ENCODE measurements at regions not wholly inside any gene's neighbourhood (a gene's known extent, or its start where the extent isn't known, plus 50 kb on each side); places are given as distances from the start of the nearest gene placed in this dataset.

GRCh38 chr12:88432531-88433490 lies 147.5 kb downstream of the KITLG start:
- TF ChIP-seq, protein P1, sequence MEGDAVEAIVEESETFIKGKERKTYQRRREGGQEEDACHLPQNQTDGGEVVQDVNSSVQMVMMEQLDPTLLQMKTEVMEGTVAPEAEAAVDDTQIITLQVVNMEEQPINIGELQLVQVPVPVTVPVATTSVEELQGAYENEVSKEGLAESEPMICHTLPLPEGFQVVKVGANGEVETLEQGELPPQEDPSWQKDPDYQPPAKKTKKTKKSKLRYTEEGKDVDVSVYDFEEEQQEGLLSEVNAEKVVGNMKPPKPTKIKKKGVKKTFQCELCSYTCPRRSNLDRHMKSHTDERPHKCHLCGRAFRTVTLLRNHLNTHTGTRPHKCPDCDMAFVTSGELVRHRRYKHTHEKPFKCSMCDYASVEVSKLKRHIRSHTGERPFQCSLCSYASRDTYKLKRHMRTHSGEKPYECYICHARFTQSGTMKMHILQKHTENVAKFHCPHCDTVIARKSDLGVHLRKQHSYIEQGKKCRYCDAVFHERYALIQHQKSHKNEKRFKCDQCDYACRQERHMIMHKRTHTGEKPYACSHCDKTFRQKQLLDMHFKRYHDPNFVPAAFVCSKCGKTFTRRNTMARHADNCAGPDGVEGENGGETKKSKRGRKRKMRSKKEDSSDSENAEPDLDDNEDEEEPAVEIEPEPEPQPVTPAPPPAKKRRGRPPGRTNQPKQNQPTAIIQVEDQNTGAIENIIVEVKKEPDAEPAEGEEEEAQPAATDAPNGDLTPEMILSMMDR (IDR thresholded peaks at IDR 0.05; ENCODE audit: insufficient read depth, low read depth, low read length), result no peak
- no peak for TF ChIP-seq EZH2 (IDR thresholded peaks at IDR 0.05; ENCODE audit: insufficient read depth, low read length)

All from astrocyte (in vitro differentiated cells and primary cell).